Uterus (tissue), 3 donors: ENCODE measurements at regions not wholly inside any gene's neighbourhood (a gene's known extent, or its start where the extent isn't known, plus 50 kb on each side); places are given as distances from the start of the nearest gene placed in this dataset.
A peak's percentile ranks its signal among the peaks of the same experiment; 100 is the strongest.
"Not testable (repeated sequence)": the region's sequence is repeated elsewhere in the genome, so short reads cannot be mapped to it uniquely, and the experiment has no call there.

Experiments
- DNase-seq, 2 donors: peaks; one replicate each; pipeline ENCODE4 v3.0.0-alpha.2; 2019 to 2020
- H3K27ac ChIP-seq, 2 donors: fragments of 200-600 bp; sonication (generic); 1 replicate in 1 of 2; 2 replicates in 1 of 2; pipeline ENCODE4 v1.5.1; 2016 to 2018
- H3K27me3 ChIP-seq, 2 donors: fragments of 200-600 bp; sonication (generic); one replicate each; pipeline ENCODE4 v1.5.1; 2018 to 2019; ENCODE audit warnings: control low read depth in 1 of 2
- H3K36me3 ChIP-seq, 2 donors: fragments of 200-600 bp; sonication (generic); one replicate each; pipeline ENCODE4 v1.5.1; 2019; ENCODE audit warnings: control low read depth in 1 of 2
- H3K4me1 ChIP-seq, 2 donors: fragments of 200-600 bp; sonication (generic); one replicate each; pipeline ENCODE4 v1.5.1; 2018 to 2019; ENCODE audit warnings: control low read depth in 1 of 2
- H3K4me3 ChIP-seq, 2 donors: fragments of 200-600 bp; sonication (generic); 1 replicate in 1 of 2; 2 replicates in 1 of 2; pipeline ENCODE4 v1.5.1; 2018 to 2019; ENCODE audit warnings: mild to moderate bottlenecking in 1 of 2
- H3K9me3 ChIP-seq, 2 donors: fragments of 200-600 bp; sonication (generic); one replicate each; pipeline ENCODE4 v1.5.1; 2019; ENCODE audit warnings: control low read depth in 1 of 2
- CTCF ChIP-seq, 4 experiments: fragments of 200-600 bp in 2 of 4; fragments of 450-650 bp in 2 of 4; sonication (generic) in 2 of 4; IDR thresholded peaks; one replicate each; pipeline ENCODE4 v1.5.1; 2016 to 2019; ENCODE audit warnings: antibody characterized with exemption in 4 of 4, mild to moderate bottlenecking in 2 of 4, moderate library complexity in 1 of 4
- POLR2A ChIP-seq, 2 donors: fragments of 450-650 bp; IDR thresholded peaks; one replicate each; pipeline ENCODE4 v1.6.1; 2016; ENCODE audit warnings: antibody characterized with exemption in 2 of 2, mild to moderate bottlenecking in 1 of 2, moderate library complexity in 1 of 2
- intact Hi-C: fragments of 100-400 bp; cut with DNase I; formaldehyde crosslinking; loops from one replicate; pipeline ENCODE4 v1.15.1; 2023; ENCODE audit warnings: low total_unique reads
- donor health status: DM: yes; HTN: yes; CAD: no.

- peaks cover 0 to 6% of the 10 kb centered on the region in 2 donors for H3K4me1 ChIP-seq
- intact Hi-C loops: no loop called here
- TF ChIP-seq POLR2A (IDR thresholded peaks at IDR 0.05): no peak
- TF ChIP-seq CTCF (IDR thresholded peaks at IDR 0.05): no peak
- no peak overlapping the region for H3K27ac ChIP-seq
- no peak for DNase-seq
- no peaks in the 10 kb centered on the region for H3K27me3 ChIP-seq
- H3K9me3 ChIP-seq: no peaks in the 10 kb centered on the region
- no peaks in the 10 kb centered on the region for H3K36me3 ChIP-seq
- H3K4me3 ChIP-seq: no peak overlapping the region
Observed at GRCh38 chr3:102002056-102002455, 152.7 kb downstream of the NFKBIZ start.

GRCh38 chr3:102004561-102004960 is 155.2 kb downstream of the NFKBIZ start:
- Histone ChIP-seq H3K9me3 (no peaks in the 10 kb centered on the region), H3K27ac (no peak overlapping the region), H3K27me3 (no peaks in the 10 kb centered on the region), H3K4me3 (no peak overlapping the region), H3K4me1 (peaks cover 0 to 6% of the 10 kb centered on the region in 2 donors), H3K36me3 (no peaks in the 10 kb centered on the region)
- no peak for TF ChIP-seq CTCF (IDR thresholded peaks at IDR 0.05)
- no peak for TF ChIP-seq POLR2A (IDR thresholded peaks at IDR 0.05)
- DNase-seq: no peak
- intact Hi-C loops: no loop called here

GRCh38 chr3:102005551-102005950 is 156.2 kb downstream of the NFKBIZ start:
- TF ChIP-seq POLR2A (IDR thresholded peaks at IDR 0.05) (no peak), CTCF (IDR thresholded peaks at IDR 0.05) (no peak)
- intact Hi-C loops: no loop called here
- H3K36me3 ChIP-seq: no peaks in the 10 kb centered on the region
- H3K4me3 ChIP-seq: no peak overlapping the region
- DNase-seq: no peak
- no peaks in the 10 kb centered on the region for H3K27me3 ChIP-seq
- H3K4me1 ChIP-seq: peaks cover 0 to 6% of the 10 kb centered on the region in 2 donors
- no peaks in the 10 kb centered on the region for H3K9me3 ChIP-seq
- H3K27ac ChIP-seq: no peak overlapping the region

- DNase-seq: peak; percentile 19 to 64
- peak overlapping the region in 1 of 2 donors; percentile 24 for H3K27ac ChIP-seq
- intact Hi-C loops: no loop called here
- H3K4me3 ChIP-seq: no peak overlapping the region
- no peaks in the 10 kb centered on the region for H3K9me3 ChIP-seq
- peaks cover 0 to 6% of the 10 kb centered on the region in 2 donors for H3K4me1 ChIP-seq
- H3K27me3 ChIP-seq: no peaks in the 10 kb centered on the region
- TF ChIP-seq POLR2A (IDR thresholded peaks at IDR 0.05): no peak
- no peak for TF ChIP-seq CTCF (IDR thresholded peaks at IDR 0.05)
- H3K36me3 ChIP-seq: no peaks in the 10 kb centered on the region
Observed at GRCh38 chr3:102006812-102007485, 157.6 kb downstream of the NFKBIZ start.

GRCh38 chr3:102008436-102008835 is 159.1 kb downstream of the NFKBIZ start:
- H3K27ac ChIP-seq, H3K9me3 ChIP-seq, H3K27me3 ChIP-seq, H3K4me3 ChIP-seq, DNase-seq, intact Hi-C loops, H3K4me1 ChIP-seq, H3K36me3 ChIP-seq: not testable (repeated sequence)

- no peaks in the 10 kb centered on the region for H3K27me3 ChIP-seq
- no peaks in the 10 kb centered on the region for H3K36me3 ChIP-seq
- no peak overlapping the region for H3K27ac ChIP-seq
- TF ChIP-seq CTCF (IDR thresholded peaks at IDR 0.05) (no peak), POLR2A (IDR thresholded peaks at IDR 0.05) (no peak)
- H3K4me1 ChIP-seq: no peaks in the 10 kb centered on the region
- intact Hi-C loops: no loop called here
- no peaks in the 10 kb centered on the region for H3K9me3 ChIP-seq
- H3K4me3 ChIP-seq: no peak overlapping the region
- no peak for DNase-seq
Observed at GRCh38 chr3:102016417-102016816, 167.1 kb downstream of the NFKBIZ start.
